Vagina (tissue), 2 donors: ENCODE measurements at regions not wholly inside any gene's neighbourhood (a gene's known extent, or its start where the extent isn't known, plus 50 kb on each side); places are given as distances from the start of the nearest gene placed in this dataset.

Experiments
- CTCF ChIP-seq, 3 experiments: fragments of 450-650 bp in 2 of 3; fragments of 200-600 bp in 1 of 3; sonication (generic) in 1 of 3; IDR thresholded peaks; one replicate each; pipeline ENCODE4 v1.5.1; 2017 to 2019; ENCODE audit warnings: antibody characterized with exemption in 3 of 3, mild to moderate bottlenecking in 2 of 3, moderate library complexity in 2 of 3
- POLR2A ChIP-seq, 2 donors: fragments of 450-650 bp; IDR thresholded peaks; one replicate each; pipeline ENCODE4 v1.6.1; 2017; ENCODE audit warnings: antibody characterized with exemption in 2 of 2, mild to moderate bottlenecking in 2 of 2, moderate library complexity in 2 of 2

DNA sequence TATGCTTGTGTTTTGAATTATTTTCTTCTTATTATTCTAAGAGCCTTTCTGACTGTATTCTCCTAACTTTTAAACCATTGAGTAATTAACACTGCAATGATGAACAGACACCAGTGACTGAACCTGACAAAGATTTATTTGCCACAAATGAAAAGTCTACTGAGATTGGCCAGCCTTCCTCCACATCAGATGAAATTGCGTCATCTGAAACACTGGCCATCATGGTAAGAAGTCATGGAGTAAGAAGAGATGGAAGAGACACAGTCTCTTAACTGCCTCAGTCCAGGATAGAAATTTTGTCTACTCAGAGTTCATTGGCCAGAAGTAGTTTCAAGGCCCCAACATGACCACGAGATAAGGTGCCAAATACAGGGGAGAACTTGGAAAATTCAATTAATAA lies 357.8 kb downstream of the BMPER start:
- TF ChIP-seq CTCF (IDR thresholded peaks at IDR 0.05) (no peak), POLR2A (IDR thresholded peaks at IDR 0.05) (no peak)
